ENCODE measurements at regions not wholly inside any gene's neighbourhood (a gene's known extent, or its start where the extent isn't known, plus 50 kb on each side); places are given as distances from the start of the nearest gene placed in this dataset.

- H3K36me3 ChIP-seq (ENCODE audit: control insufficient read depth in 2 of 2, extremely low read depth in 1 of 2, insufficient read depth in 2 of 2, low read length in 2 of 2), result no peaks in the 10 kb centered on the region
- dilution Hi-C loops (cut with MboI; ENCODE audit: extremely low pct_ligation_motif_present, low sequenced_read_pairs), result no loop called here
- no peaks in the 10 kb centered on the region for H3K27me3 ChIP-seq (ENCODE audit: control insufficient read depth, extremely low read depth, insufficient read depth, low read length)
- TF ChIP-seq CTCF (optimal IDR thresholded peaks at IDR 0.05 in 1 of 3, IDR thresholded peaks at IDR 0.05 in 1 of 3, conservative IDR thresholded peaks at IDR 0.05 in 1 of 3; ENCODE audit: extremely low read depth in 1 of 3, insufficient read depth in 2 of 3, low read length in 3 of 3), result no peak
- no peak for TF ChIP-seq EZH2 (IDR thresholded peaks at IDR 0.05; ENCODE audit: low read length)
- DNase-seq (ENCODE audit: low read depth, low spot score), result peak; percentile 48
- no peaks in the 10 kb centered on the region for H3K79me2 ChIP-seq (ENCODE audit: control insufficient read depth, insufficient read depth, low read length)
- peak; percentile 98 for FAIRE-seq
- H3K4me3 ChIP-seq (ENCODE audit: control insufficient read depth in 2 of 3, extremely low read depth in 1 of 3, insufficient read depth in 2 of 3, low read depth in 1 of 3, low read length in 3 of 3), result no peak overlapping the region
- no peaks in the 10 kb centered on the region for H3K9me3 ChIP-seq (ENCODE audit: control insufficient read depth, low read depth, low read length)
- H3K9ac ChIP-seq (ENCODE audit: control insufficient read depth, extremely low read depth, insufficient read depth, low read length), result peak overlapping the region; percentile 28
- peak overlapping the region; percentile 67 for H3K4me2 ChIP-seq (ENCODE audit: control insufficient read depth, extremely low read depth, insufficient read depth, low read depth, low read length)
- no peaks in the 10 kb centered on the region for H4K20me1 ChIP-seq (ENCODE audit: control insufficient read depth, extremely low read depth, insufficient read depth, low read length)
- H2AFZ ChIP-seq (ENCODE audit: control insufficient read depth, low read length), result peak overlapping the region; percentile 71
- peaks cover 13% of the 10 kb centered on the region for H3K4me1 ChIP-seq (ENCODE audit: control insufficient read depth, extremely low read depth, insufficient read depth, low read length)
- no peaks in the 10 kb centered on the region for H3K9me1 ChIP-seq (ENCODE audit: control insufficient read depth, extremely low read depth, insufficient read depth, low read length)
- peak overlapping the region; percentile 49 for H3K27ac ChIP-seq (ENCODE audit: control insufficient read depth, insufficient read depth, low read length)
Observed at GRCh38 chr2:18910843-18911242, 321.5 kb upstream of the NT5C1B start.

GRCh38 chr2:18907937-18908336, 318.6 kb upstream of the NT5C1B start:
- H3K27me3 ChIP-seq (ENCODE audit: control insufficient read depth, extremely low read depth, insufficient read depth, low read length), result no peaks in the 10 kb centered on the region
- DNase-seq (ENCODE audit: low read depth, low spot score), result no peak
- TF ChIP-seq CTCF (optimal IDR thresholded peaks at IDR 0.05 in 1 of 3, IDR thresholded peaks at IDR 0.05 in 1 of 3, conservative IDR thresholded peaks at IDR 0.05 in 1 of 3; ENCODE audit: extremely low read depth in 1 of 3, insufficient read depth in 2 of 3, low read length in 3 of 3), result no peak
- no peak for TF ChIP-seq EZH2 (IDR thresholded peaks at IDR 0.05; ENCODE audit: low read length)
- no peak overlapping the region for H2AFZ ChIP-seq (ENCODE audit: control insufficient read depth, low read length)
- H3K79me2 ChIP-seq (ENCODE audit: control insufficient read depth, insufficient read depth, low read length), result no peaks in the 10 kb centered on the region
- H4K20me1 ChIP-seq (ENCODE audit: control insufficient read depth, extremely low read depth, insufficient read depth, low read length), result no peaks in the 10 kb centered on the region
- no peak for FAIRE-seq
- H3K9me3 ChIP-seq (ENCODE audit: control insufficient read depth, low read depth, low read length), result no peaks in the 10 kb centered on the region
- dilution Hi-C loops (cut with MboI; ENCODE audit: extremely low pct_ligation_motif_present, low sequenced_read_pairs), result no loop called here
- H3K4me2 ChIP-seq (ENCODE audit: control insufficient read depth, extremely low read depth, insufficient read depth, low read depth, low read length), result no peak overlapping the region
- H3K36me3 ChIP-seq (ENCODE audit: control insufficient read depth in 2 of 2, extremely low read depth in 1 of 2, insufficient read depth in 2 of 2, low read length in 2 of 2), result no peaks in the 10 kb centered on the region
- H3K27ac ChIP-seq (ENCODE audit: control insufficient read depth, insufficient read depth, low read length), result no peak overlapping the region
- H3K4me3 ChIP-seq (ENCODE audit: control insufficient read depth in 2 of 3, extremely low read depth in 1 of 3, insufficient read depth in 2 of 3, low read depth in 1 of 3, low read length in 3 of 3), result no peak overlapping the region
- peaks cover 13% of the 10 kb centered on the region for H3K4me1 ChIP-seq (ENCODE audit: control insufficient read depth, extremely low read depth, insufficient read depth, low read length)
- H3K9me1 ChIP-seq (ENCODE audit: control insufficient read depth, extremely low read depth, insufficient read depth, low read length), result no peaks in the 10 kb centered on the region
- no peak overlapping the region for H3K9ac ChIP-seq (ENCODE audit: control insufficient read depth, extremely low read depth, insufficient read depth, low read length)

Data from keratinocyte (primary cell).